Head of caudate nucleus (tissue), 42 donors: ENCODE measurements at regions not wholly inside any gene's neighbourhood (a gene's known extent, or its start where the extent isn't known, plus 50 kb on each side); places are given as distances from the start of the nearest gene placed in this dataset.
A peak's percentile ranks its signal among the peaks of the same experiment; 100 is the strongest.

Source experiments
- DNase-seq, 42 donors: peaks; one replicate each; pipeline versions ENCODE4 v3.0.0 to v3.0.0-alpha.2; 2020 to 2021; ENCODE audit warnings: mixed read lengths in 7 of 42
- intact Hi-C: fragments of 100-400 bp; cut with DNase I; formaldehyde crosslinking; loops from one replicate; pipeline ENCODE4 v1.15.0; 2022

- no peak for DNase-seq
- intact Hi-C loops: no loop called here
Measured at GRCh38 chr16:65794973-65795372, 571.5 kb upstream of the CDH5 start.

- intact Hi-C loops: no loop called here
- no peak for DNase-seq
Measured at GRCh38 chr16:65793781-65794180, 572.7 kb upstream of the CDH5 start.

GRCh38 chr16:65790768-65791167 is 575.7 kb upstream of the CDH5 start:
- intact Hi-C loops: no loop called here
- no peak for DNase-seq

- intact Hi-C loops: no loop called here
- DNase-seq: no peak
Measured at GRCh38 chr16:65789161-65789945, 577.1 kb upstream of the CDH5 start.

DNA sequence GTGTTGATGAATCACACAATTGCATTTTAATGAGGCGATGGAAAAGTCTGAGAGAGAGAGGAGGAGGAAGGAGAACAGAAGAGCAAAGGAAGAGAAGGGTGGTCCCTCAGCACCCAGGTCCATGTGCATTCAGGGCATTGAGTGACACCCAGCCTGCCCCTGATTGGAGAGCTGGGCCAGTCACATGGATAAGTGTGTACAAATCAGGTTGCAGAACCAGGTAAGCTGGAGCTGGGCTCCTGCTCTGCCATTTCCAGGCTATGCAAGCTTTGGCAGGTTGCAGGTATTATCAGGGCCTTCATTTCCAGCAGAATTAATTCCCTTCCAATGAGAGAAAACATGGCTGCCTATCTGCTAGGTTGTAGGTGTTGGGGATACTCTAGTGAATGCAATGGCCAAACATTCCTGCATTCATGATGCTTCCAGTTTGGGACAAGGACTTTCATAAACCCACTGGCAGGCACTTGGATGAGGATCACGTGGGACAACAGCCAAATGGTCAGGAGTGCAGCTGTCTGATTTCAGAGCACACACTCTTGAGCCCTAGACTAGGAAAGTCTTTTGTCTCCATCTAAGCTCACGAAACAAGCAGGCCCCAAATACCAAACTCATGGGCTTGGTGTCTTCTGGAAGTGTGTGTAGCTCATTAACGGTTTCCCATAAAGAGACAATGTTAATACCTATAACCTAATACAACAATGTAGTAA is 577.9 kb upstream of the CDH5 start:
- intact Hi-C loops: no loop called here
- peak in 1 of 42 donors; percentile 28 for DNase-seq

DNA sequence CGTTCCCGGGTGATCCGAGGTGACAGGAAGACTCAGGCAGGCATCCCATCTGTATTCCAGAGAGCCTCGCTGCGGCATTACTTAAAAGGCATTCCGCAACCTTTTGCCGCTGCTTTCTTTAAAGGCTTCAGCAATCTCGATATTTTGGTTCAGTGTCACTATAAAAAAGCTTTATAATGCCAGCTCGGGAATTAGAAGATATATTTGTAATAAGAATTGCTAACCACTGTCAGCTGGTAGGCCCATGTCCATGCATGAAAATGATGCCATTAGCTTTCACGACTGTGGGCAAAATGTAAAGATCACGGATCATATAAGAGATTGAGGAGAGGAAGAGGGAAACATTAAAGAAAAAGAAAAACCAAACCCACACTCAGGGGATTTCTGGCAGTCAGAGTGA is 578.6 kb upstream of the CDH5 start:
- DNase-seq: peak in 1 of 42 donors; percentile 22
- intact Hi-C loops: no loop called here

- DNase-seq: peak in 1 of 42 donors; percentile 35
- intact Hi-C loops: no loop called here
Measured at GRCh38 chr16:65786916-65787315, 579.6 kb upstream of the CDH5 start.

GRCh38 chr16:65783709-65784474 is 582.6 kb upstream of the CDH5 start:
- intact Hi-C loops: no loop called here
- peak in 1 of 42 donors; percentile 22 for DNase-seq

DNA sequence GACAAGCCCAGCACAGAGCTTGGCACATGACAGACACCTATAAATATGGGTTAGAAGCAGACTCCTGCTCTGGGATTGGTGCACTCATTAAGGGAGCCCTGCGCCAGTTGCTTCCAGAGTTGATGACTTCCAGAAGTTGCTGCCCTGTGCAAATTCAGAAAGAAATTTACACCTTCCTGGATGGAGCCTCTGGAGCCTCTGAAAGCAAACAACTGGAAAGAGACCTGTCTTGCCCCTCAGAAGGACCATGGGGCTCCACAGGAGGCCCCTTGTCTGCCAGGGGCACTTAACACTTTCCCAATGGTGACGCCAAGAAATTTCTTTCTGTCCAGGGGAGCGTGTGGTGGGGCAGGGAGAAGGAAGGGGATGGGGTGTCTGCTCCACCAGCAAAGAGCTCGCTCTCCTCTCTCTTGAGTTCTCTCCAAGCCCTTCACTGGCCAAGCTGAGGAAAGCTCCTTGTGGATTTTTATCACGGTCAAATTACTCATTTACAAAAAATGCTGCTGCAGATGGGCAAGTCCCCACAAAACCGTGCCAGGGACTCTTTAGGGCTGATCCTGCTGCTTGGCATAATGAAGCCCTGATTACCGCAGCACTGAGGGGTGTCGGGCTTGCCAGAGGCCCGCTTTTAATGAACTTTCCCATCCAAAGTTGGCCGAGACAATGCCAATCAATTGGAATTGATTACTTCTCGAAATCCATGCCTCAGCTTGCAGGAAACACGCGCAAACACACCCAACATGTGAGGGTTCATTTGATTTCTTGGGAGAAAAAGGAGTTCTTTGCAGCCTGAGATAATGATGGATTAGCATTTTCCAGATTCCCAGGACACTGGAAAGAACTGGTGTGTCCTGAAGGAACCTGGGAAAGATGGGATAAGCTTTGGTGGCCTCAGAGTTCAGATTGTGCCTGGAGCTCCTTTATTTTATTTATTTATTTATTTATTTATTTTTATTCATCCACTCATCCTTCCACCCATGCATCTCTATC is 583.6 kb upstream of the CDH5 start:
- intact Hi-C loops: no loop called here
- peak in 12 of 42 donors; percentile 9 to 67 (median 18) for DNase-seq

GRCh38 chr16:65781855-65782254 is 584.6 kb upstream of the CDH5 start:
- intact Hi-C loops: no loop called here
- DNase-seq: no peak

GRCh38 chr16:65781363-65781762 is 585.1 kb upstream of the CDH5 start:
- peak in 1 of 42 donors; percentile 32 for DNase-seq
- intact Hi-C loops: no loop called here

DNA sequence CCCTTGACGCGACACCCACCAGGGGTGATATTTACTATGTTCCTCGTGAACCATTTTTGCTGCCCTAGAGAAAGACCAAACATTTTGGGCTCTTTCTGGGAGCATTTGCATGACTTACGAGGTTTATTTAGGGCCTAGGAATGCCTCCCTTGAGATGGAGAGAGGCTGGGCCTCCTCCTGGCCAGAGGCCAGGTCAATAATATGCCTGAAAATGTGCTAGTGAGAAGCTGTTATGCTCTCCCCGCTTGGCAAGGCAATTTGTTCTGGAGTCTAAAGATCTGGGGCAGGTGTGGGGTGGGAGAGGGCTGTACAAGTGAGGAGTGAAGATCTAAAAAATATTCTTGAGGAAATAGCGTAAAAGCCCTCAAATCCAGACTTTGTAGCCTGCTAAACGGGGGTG is 587.3 kb upstream of the CDH5 start:
- intact Hi-C loops: no loop called here
- no peak for DNase-seq

GRCh38 chr16:65776639-65777183 is 589.8 kb upstream of the CDH5 start:
- no peak for DNase-seq
- intact Hi-C loops: no loop called here

DNA sequence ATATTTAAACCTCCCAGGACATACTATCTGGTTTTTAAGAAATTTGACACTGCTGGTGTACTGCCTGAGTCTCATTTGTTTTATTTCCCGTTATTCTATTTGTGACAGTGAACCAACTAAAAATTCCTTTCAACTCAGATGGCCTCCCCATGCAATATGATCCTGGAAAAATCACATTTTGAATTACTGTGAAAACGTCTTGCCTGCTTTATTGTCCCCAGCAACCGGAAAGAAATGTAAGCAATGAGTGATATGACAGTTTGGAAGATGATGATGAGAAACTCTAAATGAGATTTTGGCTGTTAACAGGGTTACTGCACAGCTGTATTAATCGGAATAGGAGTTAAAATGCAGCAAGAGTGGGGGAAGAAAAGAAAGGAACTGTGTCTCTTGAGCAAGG is 590.7 kb upstream of the CDH5 start:
- intact Hi-C loops: no loop called here
- no peak for DNase-seq

GRCh38 chr16:65774350-65774749 is 592.1 kb upstream of the CDH5 start:
- intact Hi-C loops: no loop called here

DNA sequence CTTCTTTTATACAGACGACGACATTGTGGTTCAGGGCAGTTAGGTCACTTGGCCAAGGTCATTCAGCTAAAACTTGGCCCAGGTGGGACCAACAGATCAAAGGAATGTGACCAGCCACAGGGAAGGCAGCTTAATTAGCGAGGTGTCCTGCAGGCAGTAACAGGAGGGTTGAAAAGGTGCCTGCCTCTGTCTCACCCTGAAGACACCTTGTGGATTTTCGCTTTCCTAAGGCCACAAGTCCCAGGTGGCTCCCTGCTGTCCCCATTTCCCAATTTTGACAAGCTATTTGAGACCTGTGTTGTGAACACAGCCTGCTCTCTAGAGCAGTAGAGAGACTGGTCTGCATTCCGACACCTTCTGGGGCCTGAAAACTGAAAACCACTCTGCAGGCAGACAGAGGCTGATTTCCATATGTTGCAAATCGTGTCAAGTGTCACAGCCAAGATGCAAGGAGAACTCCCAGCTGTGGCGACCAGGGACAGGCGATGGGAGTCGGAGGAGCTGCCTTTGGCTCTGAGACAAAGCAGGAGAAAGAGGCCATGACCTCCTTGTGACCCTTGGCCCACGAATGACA is 593.1 kb upstream of the CDH5 start:
- DNase-seq: no peak
- intact Hi-C loops: no loop called here

More at GRCh38 chr16:65774350-65774749, 592.1 kb upstream of the CDH5 start:
- no peak for DNase-seq

DNA sequence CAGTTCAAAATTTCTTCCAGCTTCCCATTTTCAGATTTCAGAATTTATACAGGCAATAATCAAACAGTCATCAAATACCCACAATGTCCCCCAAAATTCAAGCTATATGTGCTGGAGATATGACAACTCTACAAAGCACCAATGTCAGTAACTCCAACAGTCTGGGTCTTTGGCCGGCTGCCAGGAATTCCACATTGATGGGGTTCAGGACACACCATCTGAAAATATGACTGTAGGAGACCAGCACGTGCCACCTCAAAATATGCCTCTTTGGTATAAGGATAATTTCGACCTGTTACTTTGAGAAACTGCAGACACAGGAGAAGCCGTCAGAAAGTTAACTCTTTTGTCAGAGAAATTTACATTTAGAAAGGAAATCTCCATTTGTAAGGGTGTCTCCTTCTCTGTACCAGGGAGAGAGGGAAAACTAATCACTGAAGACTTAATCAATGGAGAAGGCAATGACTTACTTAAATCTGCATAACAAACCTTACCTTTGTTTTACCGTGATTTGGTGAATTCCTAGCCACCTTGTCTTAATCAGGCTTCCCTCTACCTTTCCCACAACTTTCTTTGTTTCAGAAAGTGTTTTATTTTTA is 594.3 kb upstream of the CDH5 start:
- peak in 3 of 42 donors; percentile 13 to 54 (median 22) for DNase-seq
- intact Hi-C loops: no loop called here

DNA sequence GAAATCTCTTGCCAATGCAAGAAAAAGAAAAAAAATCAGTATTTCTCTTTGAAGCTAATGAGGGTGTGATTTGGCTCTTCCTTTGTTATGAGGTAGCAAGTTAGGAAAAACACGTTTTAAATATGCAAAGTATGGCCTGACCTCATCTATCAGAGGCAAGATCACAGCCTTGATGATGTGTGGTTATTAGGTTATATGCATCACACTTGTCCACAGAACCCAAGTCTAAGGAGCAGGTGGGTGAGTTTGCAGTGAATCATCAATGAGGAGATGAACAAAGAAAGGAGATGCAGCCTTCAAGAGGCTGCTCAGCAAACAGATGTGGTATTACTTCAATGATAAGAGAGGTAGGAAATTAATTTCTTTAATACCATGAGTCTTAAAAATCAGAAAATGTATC is 594.8 kb upstream of the CDH5 start:
- no peak for DNase-seq

More for the DNA sequence above, 594.8 kb upstream of the CDH5 start:
- intact Hi-C loops: no loop called here
